ENCODE measurements at regions not wholly inside any gene's neighbourhood (a gene's known extent, or its start where the extent isn't known, plus 50 kb on each side); places are given as distances from the start of the nearest gene placed in this dataset.

- TF ChIP-seq CTCF (IDR thresholded peaks at IDR 0.05; ENCODE audit: insufficient read depth, low read length) (no peak), GABPA (IDR thresholded peaks at IDR 0.05; ENCODE audit: low read depth) (no peak), POLR2AphosphoS5 (IDR thresholded peaks at IDR 0.05; ENCODE audit: low read depth) (no peak), REST (IDR thresholded peaks at IDR 0.05; ENCODE audit: insufficient replicate concordance, low read depth) (no peak)
Measured at GRCh38 chr1:244186372-244186771, 135.3 kb downstream of the ZBTB18 start.
